ENCODE measurements at regions not wholly inside any gene's neighbourhood (a gene's known extent, or its start where the extent isn't known, plus 50 kb on each side); places are given as distances from the start of the nearest gene placed in this dataset.

- TF ChIP-seq CTCF (IDR thresholded peaks at IDR 0.05) (no peak), POLR2AphosphoS5 (IDR thresholded peaks at IDR 0.05; ENCODE audit: insufficient read depth in 1 of 2, low read depth in 1 of 2) (no peak)
Observed at GRCh38 chr16:62715701-62716100, 679.5 kb upstream of the CDH8 start.

All from vagina (tissue), 2 donors.